ENCODE measurements at regions not wholly inside any gene's neighbourhood (a gene's known extent, or its start where the extent isn't known, plus 50 kb on each side); places are given as distances from the start of the nearest gene placed in this dataset.

GRCh38 chr5:120137582-120137981 is 326.5 kb upstream of the PRR16 start (continued):
- TF ChIP-seq, protein P1, sequence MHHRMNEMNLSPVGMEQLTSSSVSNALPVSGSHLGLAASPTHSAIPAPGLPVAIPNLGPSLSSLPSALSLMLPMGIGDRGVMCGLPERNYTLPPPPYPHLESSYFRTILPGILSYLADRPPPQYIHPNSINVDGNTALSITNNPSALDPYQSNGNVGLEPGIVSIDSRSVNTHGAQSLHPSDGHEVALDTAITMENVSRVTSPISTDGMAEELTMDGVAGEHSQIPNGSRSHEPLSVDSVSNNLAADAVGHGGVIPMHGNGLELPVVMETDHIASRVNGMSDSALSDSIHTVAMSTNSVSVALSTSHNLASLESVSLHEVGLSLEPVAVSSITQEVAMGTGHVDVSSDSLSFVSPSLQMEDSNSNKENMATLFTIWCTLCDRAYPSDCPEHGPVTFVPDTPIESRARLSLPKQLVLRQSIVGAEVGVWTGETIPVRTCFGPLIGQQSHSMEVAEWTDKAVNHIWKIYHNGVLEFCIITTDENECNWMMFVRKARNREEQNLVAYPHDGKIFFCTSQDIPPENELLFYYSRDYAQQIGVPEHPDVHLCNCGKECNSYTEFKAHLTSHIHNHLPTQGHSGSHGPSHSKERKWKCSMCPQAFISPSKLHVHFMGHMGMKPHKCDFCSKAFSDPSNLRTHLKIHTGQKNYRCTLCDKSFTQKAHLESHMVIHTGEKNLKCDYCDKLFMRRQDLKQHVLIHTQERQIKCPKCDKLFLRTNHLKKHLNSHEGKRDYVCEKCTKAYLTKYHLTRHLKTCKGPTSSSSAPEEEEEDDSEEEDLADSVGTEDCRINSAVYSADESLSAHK (CRISPR knock-in tag; IDR thresholded peaks at IDR 0.05; ENCODE audit: borderline replicate concordance) = no peak
- no peak for TF ChIP-seq ZNF12 (CRISPR knock-in tag; IDR thresholded peaks at IDR 0.05)
- TF ChIP-seq ZNF546 (CRISPR knock-in tag; conservative IDR thresholded peaks at IDR 0.05) = no peak
- no peak for TF ChIP-seq RXRA (CRISPR knock-in tag; IDR thresholded peaks at IDR 0.05)
- TF ChIP-seq, protein P2, sequence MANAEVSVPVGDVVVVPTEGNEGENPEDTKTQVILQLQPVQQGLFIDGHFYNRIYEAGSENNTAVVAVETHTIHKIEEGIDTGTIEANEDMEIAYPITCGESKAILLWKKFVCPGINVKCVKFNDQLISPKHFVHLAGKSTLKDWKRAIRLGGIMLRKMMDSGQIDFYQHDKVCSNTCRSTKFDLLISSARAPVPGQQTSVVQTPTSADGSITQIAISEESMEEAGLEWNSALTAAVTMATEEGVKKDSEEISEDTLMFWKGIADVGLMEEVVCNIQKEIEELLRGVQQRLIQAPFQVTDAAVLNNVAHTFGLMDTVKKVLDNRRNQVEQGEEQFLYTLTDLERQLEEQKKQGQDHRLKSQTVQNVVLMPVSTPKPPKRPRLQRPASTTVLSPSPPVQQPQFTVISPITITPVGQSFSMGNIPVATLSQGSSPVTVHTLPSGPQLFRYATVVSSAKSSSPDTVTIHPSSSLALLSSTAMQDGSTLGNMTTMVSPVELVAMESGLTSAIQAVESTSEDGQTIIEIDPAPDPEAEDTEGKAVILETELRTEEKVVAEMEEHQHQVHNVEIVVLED (CRISPR knock-in tag; IDR thresholded peaks at IDR 0.05; ENCODE audit: borderline replicate concordance) = no peak
- TF ChIP-seq HNF4G (IDR thresholded peaks at IDR 0.05; ENCODE audit: borderline replicate concordance, low read depth, low read length) = no peak
- no peak for TF ChIP-seq HNF4G (CRISPR knock-in tag; IDR thresholded peaks at IDR 0.05; ENCODE audit: borderline replicate concordance, low read depth)
- no peak for TF ChIP-seq MBNL3 (CRISPR knock-in tag; conservative IDR thresholded peaks at IDR 0.05)
- TF ChIP-seq TBP (CRISPR knock-in tag; IDR thresholded peaks at IDR 0.05) = no peak

DNA sequence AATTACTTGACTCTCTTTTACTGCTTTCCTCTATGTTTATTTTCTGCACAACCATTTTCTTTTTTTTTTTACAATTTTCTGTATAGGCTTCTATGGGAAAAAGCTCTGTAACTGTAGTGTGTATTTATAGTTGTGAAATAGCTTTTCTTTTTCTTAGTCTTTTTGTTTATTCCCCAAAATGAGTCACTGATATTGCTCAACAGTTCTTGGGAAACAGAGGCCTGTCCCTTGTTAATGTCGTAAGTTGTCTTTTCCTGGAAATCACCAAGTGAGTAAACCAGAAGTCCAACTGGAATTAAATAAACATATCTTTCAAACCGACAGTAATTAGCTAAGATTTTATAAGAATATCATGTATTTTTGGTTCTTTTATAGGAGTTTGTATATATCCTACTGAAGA is 325.1 kb upstream of the PRR16 start:
- H4K20me1 ChIP-seq (ENCODE audit: insufficient read depth, low read length) = no peaks in the 10 kb centered on the region
- H3K4me3 ChIP-seq (replicated peaks in 1 of 3; ENCODE audit: insufficient read depth in 1 of 3, low read depth in 2 of 3, low read length in 3 of 3) = no peak overlapping the region
- no peaks in the 10 kb centered on the region for H3K36me3 ChIP-seq (replicated peaks in 1 of 2; ENCODE audit: control insufficient read depth in 1 of 2, insufficient read depth in 2 of 2, low read length in 2 of 2)
- H3K4me2 ChIP-seq (ENCODE audit: low read depth, low read length) = no peak overlapping the region
- CTCF ChIA-PET (ENCODE audit: low intra/inter-chr PET ratio, low total read pairs) = no interaction called here
- ATAC-seq (peak; percentile 33; the same call in 1 of the 3 replicates), DNase-seq (ENCODE audit: low spot score) (peak; percentile 70), FAIRE-seq (no peak)
- no peak overlapping the region for H2AFZ ChIP-seq (ENCODE audit: low read length)
- H3K9ac ChIP-seq (ENCODE audit: insufficient read depth, low read depth, low read length) = no peak overlapping the region
- POLR2A ChIA-PET = no interaction called here
- no peaks in the 10 kb centered on the region for H3K4me1 ChIP-seq (ENCODE audit: insufficient read depth, low read length)
- H3K27me3 ChIP-seq (ENCODE audit: control insufficient read depth in 1 of 2, insufficient read depth in 2 of 2, low read length in 2 of 2) = no peaks in the 10 kb centered on the region
- H3K79me2 ChIP-seq (ENCODE audit: insufficient read depth, low read length) = no peaks in the 10 kb centered on the region
- intact Hi-C loops (cut with micrococcal nuclease; ENCODE audit: unreplicated experiment) (no loop called here), in situ Hi-C loops (cut with HindIII; ENCODE audit: extremely low pct_ligation_motif_present, low pct_unique_long_range_greater_than_20kb) (no loop called here)
- 0% methylated on average over 2 of the region's 2 CpGs for WGBS (ENCODE audit: low lambda C conversion rate)
- no TSS peak for BruUV-seq (replicated peaks)
- peaks cover 5% of the 10 kb centered on the region for H3K9me3 ChIP-seq (ENCODE audit: low read length)
- no peak overlapping the region for H3K27ac ChIP-seq (ENCODE audit: extremely low read length, insufficient read depth, low read length)
- no peak for TF ChIP-seq ZNF546 (CRISPR knock-in tag; conservative IDR thresholded peaks at IDR 0.05)
- no peak for TF ChIP-seq WIZ (CRISPR knock-in tag; IDR thresholded peaks at IDR 0.05)
- TF ChIP-seq E2F5 (CRISPR knock-in tag; conservative IDR thresholded peaks at IDR 0.05) = no peak
- TF ChIP-seq ZNF124 (CRISPR knock-in tag; IDR thresholded peaks at IDR 0.05) = no peak
- TF ChIP-seq FOXK1 (CRISPR knock-in tag; IDR thresholded peaks at IDR 0.05; ENCODE audit: borderline replicate concordance, low read depth) = peak; percentile 82; the same call in 1 of the 2 replicates
- TF ChIP-seq ATF4 (CRISPR knock-in tag; IDR thresholded peaks at IDR 0.05) = peak in 1 of 2 experiments; percentile 64; a peak in 1 of 4 replicates
- peak; percentile 65; the same call in 1 of the 2 replicates for TF ChIP-seq KAT8 (CRISPR knock-in tag; IDR thresholded peaks at IDR 0.05)
- TF ChIP-seq RXRB (CRISPR knock-in tag; IDR thresholded peaks at IDR 0.05; ENCODE audit: borderline replicate concordance) = peak; percentile 59
- peak; percentile 43 for TF ChIP-seq SKI (IDR thresholded peaks at IDR 0.05; ENCODE audit: partially characterized antibody)
- no peak for TF ChIP-seq SRY (CRISPR knock-in tag; IDR thresholded peaks at IDR 0.05)
- TF ChIP-seq TOPORS (CRISPR knock-in tag; IDR thresholded peaks at IDR 0.05) = no peak
- TF ChIP-seq REPIN1 (CRISPR knock-in tag; IDR thresholded peaks at IDR 0.05; ENCODE audit: borderline replicate concordance, low read depth) = no peak

Measured in HepG2 (cell line).